Mucosa of descending colon (tissue), 3 donors: ENCODE measurements at regions not wholly inside any gene's neighbourhood (a gene's known extent, or its start where the extent isn't known, plus 50 kb on each side); places are given as distances from the start of the nearest gene placed in this dataset.

Experiments
- ATAC-seq: fragments of 200-7000 bp; cut with Tn5 transposase; one replicate; pipeline ENCODE4 v1.9.1; 2020; ENCODE audit warnings: mild to moderate bottlenecking, moderate library complexity
- DNase-seq, 3 donors: peaks; one replicate each; pipeline ENCODE4 v3.0.0-alpha.2; 2020
- H3K36me3 ChIP-seq: fragments of 200-600 bp; one replicate; pipeline ENCODE4 v1.8.0; 2021; ENCODE audit warnings: low read depth, mild to moderate bottlenecking
- H3K4me1 ChIP-seq: fragments of 200-600 bp; one replicate; pipeline ENCODE4 v1.8.0; 2021; ENCODE audit warnings: low read depth, mild to moderate bottlenecking
- H3K4me3 ChIP-seq: fragments of 200-600 bp; one replicate; pipeline ENCODE4 v1.8.0; 2021; ENCODE audit warnings: mild to moderate bottlenecking
- H3K9me3 ChIP-seq: fragments of 200-600 bp; one replicate; pipeline ENCODE4 v1.8.0; 2021; ENCODE audit warnings: mild to moderate bottlenecking
- intact Hi-C, 2 donors: fragments of 100-400 bp; cut with DNase I in 1 of 2; cut with micrococcal nuclease in 1 of 2; formaldehyde crosslinking; loops; one replicate each; pipeline versions ENCODE4 v1.11.0 to v1.11.1; 2022; cut with DNase I, micrococcal nuclease
- TF ChIP-seq, protein P1 (sequence below): fragments of 200-600 bp; IDR thresholded peaks from one replicate; pipeline ENCODE4 v1.8.0; 2022; ENCODE audit warnings: antibody characterized with exemption, mild to moderate bottlenecking
- donor health status: DM: no; HTN: no; CAD: no; lungs with moderate emphysema.
- donor health status: DM: no; HTN: no; CAD: no.
- donor health status: DM: no; HTN: yes; CAD: no.

DNA sequence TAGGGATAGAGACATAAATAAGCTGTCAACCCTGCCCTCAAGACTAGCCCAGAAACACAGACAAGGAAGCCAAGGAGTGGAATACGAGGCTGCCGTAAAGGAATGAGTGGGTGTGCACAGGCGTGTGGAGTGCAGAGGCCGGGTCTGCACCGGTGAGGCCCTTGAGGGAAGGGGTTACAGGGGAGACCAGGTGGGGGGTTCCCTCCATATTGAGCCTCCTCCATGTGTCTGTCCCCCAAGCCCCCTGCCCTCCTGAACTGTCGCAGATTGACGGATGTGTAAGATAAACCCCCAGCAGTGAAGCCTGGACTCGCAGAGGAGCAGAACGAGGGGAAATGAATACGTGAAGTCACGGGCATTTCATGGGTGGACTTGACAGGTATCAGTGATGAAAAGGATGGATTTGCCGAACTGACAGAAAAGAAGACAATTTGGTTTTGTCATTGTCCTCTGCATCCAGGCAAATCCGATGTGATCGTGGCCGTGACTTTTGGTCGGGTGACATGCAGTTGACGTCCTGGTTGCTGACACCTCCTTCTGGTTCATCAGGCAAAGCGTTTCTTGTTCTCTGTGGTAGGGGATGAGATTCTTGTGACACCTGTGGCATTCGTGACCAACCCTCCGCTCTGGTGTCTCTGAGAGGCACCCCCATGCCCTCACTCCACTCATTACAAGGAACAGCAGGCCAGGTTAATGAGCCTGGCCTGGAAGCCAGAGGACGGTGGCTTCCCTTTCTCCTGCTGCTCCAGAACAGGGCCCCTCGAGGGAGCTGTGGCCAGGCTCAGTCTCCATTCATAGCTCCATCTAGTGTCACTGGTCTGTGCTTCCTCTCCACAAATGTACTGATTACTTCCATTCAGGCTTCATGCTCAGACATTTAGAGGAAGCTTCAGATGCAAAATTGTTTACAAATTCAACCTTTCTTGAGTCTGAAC lies 223.1 kb upstream of the B3GAT1 start:
- intact Hi-C loops: no loop called here
- no peak for ATAC-seq
- TF ChIP-seq, protein P1, sequence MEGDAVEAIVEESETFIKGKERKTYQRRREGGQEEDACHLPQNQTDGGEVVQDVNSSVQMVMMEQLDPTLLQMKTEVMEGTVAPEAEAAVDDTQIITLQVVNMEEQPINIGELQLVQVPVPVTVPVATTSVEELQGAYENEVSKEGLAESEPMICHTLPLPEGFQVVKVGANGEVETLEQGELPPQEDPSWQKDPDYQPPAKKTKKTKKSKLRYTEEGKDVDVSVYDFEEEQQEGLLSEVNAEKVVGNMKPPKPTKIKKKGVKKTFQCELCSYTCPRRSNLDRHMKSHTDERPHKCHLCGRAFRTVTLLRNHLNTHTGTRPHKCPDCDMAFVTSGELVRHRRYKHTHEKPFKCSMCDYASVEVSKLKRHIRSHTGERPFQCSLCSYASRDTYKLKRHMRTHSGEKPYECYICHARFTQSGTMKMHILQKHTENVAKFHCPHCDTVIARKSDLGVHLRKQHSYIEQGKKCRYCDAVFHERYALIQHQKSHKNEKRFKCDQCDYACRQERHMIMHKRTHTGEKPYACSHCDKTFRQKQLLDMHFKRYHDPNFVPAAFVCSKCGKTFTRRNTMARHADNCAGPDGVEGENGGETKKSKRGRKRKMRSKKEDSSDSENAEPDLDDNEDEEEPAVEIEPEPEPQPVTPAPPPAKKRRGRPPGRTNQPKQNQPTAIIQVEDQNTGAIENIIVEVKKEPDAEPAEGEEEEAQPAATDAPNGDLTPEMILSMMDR: no peak
- H3K36me3 ChIP-seq: no peaks in the 10 kb centered on the region
- H3K4me3 ChIP-seq: no peak overlapping the region
- no peaks in the 10 kb centered on the region for H3K9me3 ChIP-seq
- DNase-seq: no peak
- H3K4me1 ChIP-seq: no peaks in the 10 kb centered on the region

DNA sequence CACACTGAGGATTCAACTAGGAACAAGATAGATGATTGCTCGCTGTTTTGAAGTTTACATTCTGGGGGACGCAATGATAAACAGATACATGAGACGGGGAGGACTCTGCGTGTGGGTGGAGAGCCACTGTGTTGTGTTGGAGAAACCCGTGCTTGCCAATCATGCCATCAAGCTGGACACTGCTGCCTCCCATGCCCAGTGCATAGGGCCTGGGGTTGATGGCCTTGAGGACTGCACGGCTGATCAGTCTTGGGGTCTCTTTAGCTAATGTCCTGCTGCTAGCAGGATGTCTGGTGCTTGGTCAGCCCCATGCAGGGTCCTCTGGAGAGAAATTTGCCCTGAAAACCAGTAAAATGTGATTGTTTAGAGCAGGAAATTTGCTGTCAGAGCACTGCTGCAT lies 221.2 kb upstream of the B3GAT1 start:
- DNase-seq (no peak), ATAC-seq (no peak)
- Histone ChIP-seq H3K9me3 (no peaks in the 10 kb centered on the region), H3K4me1 (no peaks in the 10 kb centered on the region), H3K36me3 (no peaks in the 10 kb centered on the region), H3K4me3 (no peak overlapping the region)
- TF ChIP-seq, protein P1: no peak
- intact Hi-C loops: no loop called here

DNA sequence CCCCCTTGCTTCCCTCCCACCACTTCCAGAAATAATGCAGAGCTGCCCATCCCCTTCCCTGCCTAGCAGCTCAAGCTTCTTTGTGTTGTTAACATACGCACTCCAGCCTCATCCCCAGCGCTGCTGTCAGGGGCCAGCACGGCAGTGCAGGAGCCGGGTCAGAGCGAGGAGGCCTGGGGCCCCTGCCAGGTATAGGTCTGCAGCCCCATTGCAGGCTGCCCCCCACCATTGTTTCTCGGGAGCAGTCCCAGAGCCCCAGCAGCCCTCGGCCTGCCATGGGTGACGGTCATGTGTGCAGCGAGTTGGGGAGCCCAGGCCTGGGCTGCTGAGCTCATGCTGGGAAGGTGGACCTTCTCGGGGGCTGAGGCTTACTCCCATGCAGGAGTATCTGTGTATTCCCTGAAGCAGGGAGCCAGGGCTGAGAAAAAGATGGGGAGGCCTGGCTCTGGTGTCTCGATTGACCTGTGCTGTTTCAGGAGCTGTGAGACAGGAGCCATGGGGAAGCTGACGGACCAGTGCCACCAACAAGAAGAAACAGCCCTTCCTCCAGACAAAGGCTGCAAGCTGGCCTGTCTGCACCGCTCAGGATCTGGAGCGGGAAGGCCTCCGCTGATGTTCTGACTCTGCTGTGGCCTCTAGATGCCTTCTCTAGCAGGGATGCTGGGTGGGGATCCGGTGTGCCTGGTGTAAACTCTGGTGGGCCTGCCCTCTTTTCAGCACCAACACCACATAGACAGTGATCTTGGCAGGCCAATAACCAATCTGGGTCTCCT lies 220.5 kb upstream of the B3GAT1 start:
- DNase-seq: no peak

DNA sequence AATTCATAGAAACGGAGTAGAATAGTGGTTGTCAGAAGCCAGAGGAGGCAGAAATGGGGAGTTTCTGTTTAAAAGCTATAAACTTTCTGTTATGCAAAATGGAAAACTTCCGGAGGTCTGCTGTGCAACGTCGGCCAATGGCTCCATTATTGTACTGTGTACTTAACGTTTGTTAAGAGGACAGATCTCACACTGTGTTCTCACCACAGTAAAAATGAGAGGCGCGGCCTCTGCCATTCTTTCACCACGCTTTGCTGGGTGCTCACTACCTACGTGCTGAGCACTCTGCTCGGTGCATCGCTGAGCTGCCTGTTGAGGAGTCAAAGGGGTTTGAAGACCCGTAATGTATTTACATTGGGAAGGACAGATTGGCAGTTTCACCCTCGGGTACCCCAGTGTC lies 218.8 kb upstream of the B3GAT1 start:
- TF ChIP-seq, protein P1: no peak
- DNase-seq: no peak
- intact Hi-C loops: no loop called here
- H3K9me3 ChIP-seq: no peaks in the 10 kb centered on the region
- no peak overlapping the region for H3K4me3 ChIP-seq
- ATAC-seq: no peak
- no peaks in the 10 kb centered on the region for H3K4me1 ChIP-seq
- H3K36me3 ChIP-seq: no peaks in the 10 kb centered on the region

More for the DNA sequence above, 220.5 kb upstream of the B3GAT1 start:
- no peak for ATAC-seq
- Histone ChIP-seq H3K4me1 (no peaks in the 10 kb centered on the region), H3K36me3 (no peaks in the 10 kb centered on the region), H3K4me3 (no peak overlapping the region), H3K9me3 (no peaks in the 10 kb centered on the region)
- TF ChIP-seq, protein P1: no peak
- intact Hi-C loops: no loop called here

DNA sequence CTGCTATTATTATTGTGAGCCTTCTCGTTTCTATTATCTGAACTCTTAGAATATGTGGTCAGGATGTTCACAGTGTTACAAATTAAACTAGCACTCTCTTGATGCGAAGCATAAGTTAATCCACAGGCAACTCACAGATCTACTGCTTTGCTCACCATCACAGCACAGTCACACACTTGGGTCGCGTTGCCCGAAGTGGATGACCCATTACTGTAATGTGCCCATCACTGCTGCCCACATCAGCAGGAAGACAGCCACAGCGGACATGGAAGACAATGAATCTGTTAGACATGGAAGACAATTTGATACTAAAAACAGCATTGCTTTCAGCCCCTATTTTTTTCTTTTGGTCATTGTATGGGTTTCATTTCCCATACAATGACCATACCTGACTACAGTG lies 216.4 kb upstream of the B3GAT1 start:
- DNase-seq (no peak), ATAC-seq (no peak)
- TF ChIP-seq, protein P1: no peak
- H3K36me3 ChIP-seq: no peaks in the 10 kb centered on the region
- intact Hi-C loops: no loop called here
- no peaks in the 10 kb centered on the region for H3K9me3 ChIP-seq
- no peak overlapping the region for H3K4me3 ChIP-seq
- no peaks in the 10 kb centered on the region for H3K4me1 ChIP-seq
